GM10266 (cell line): ENCODE measurements at regions not wholly inside any gene's neighbourhood (a gene's known extent, or its start where the extent isn't known, plus 50 kb on each side); places are given as distances from the start of the nearest gene placed in this dataset.

Experiments
- DNase-seq: peaks from one replicate; pipeline ENCODE4 v3.0.0; 2012; ENCODE audit errors: extremely low spot score
- TF ChIP-seq, protein P1 (sequence below): IDR thresholded peaks from 2 replicates; pipeline ENCODE4 v1.5.1; 2012; ENCODE audit warnings: mild to moderate bottlenecking, low read depth; ENCODE audit not compliant: control insufficient read depth, insufficient read depth; ENCODE audit errors: missing control alignments

DNA sequence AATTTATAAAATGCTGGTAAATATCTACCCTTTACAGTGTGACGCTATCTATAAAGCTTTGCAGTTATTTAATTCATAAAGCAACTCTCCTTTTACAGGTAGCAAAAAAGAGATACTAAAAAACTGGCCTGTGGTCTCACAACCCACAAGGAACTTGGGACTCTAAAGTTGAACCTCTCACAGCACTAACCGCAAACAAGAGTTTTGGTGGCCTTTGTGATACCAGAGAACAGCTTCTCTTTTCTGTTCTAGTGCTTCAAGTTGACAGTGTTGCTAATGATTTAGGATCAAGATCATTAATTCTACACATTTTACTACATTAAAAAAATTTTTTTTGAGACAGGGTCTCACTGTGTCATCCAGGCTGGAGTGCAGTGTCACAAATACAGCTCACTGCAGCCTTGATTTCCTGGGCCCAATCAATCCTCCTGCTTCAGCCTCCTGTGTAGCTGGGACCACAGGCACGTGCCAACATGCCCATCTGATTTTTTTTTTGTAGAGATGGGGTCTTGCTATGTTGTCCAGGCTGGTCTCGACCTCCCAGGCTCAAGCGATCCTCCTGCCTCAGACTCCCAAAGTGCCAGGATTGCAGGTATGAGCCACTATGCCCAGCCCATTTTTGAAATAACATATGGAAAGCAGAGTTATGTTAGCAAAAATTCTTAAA lies 56.0 kb upstream of the ST8SIA6 start:
- TF ChIP-seq, protein P1, sequence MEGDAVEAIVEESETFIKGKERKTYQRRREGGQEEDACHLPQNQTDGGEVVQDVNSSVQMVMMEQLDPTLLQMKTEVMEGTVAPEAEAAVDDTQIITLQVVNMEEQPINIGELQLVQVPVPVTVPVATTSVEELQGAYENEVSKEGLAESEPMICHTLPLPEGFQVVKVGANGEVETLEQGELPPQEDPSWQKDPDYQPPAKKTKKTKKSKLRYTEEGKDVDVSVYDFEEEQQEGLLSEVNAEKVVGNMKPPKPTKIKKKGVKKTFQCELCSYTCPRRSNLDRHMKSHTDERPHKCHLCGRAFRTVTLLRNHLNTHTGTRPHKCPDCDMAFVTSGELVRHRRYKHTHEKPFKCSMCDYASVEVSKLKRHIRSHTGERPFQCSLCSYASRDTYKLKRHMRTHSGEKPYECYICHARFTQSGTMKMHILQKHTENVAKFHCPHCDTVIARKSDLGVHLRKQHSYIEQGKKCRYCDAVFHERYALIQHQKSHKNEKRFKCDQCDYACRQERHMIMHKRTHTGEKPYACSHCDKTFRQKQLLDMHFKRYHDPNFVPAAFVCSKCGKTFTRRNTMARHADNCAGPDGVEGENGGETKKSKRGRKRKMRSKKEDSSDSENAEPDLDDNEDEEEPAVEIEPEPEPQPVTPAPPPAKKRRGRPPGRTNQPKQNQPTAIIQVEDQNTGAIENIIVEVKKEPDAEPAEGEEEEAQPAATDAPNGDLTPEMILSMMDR, result no peak
- DNase-seq, result peak; percentile 23

DNA sequence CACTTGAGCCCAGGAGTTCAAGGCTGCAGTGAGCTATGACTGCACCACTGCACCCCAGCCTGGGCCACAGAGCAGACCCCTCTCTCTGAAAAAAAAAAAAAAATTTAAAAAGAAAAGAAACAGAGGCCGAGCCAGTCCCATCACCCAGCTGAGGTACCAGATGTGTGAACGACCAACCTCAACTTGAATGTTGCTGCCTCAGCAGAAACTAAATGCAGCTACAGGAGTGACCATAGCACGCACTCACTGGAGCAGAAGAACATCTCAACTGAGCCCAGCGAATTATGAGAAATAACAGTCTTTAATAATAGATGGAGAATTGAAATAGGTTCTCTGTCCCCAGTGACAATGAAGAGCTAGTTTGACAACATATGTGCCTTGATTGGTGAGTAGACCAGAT lies 53.1 kb upstream of the ST8SIA6 start:
- TF ChIP-seq, protein P1, result no peak
- DNase-seq, result no peak

DNA sequence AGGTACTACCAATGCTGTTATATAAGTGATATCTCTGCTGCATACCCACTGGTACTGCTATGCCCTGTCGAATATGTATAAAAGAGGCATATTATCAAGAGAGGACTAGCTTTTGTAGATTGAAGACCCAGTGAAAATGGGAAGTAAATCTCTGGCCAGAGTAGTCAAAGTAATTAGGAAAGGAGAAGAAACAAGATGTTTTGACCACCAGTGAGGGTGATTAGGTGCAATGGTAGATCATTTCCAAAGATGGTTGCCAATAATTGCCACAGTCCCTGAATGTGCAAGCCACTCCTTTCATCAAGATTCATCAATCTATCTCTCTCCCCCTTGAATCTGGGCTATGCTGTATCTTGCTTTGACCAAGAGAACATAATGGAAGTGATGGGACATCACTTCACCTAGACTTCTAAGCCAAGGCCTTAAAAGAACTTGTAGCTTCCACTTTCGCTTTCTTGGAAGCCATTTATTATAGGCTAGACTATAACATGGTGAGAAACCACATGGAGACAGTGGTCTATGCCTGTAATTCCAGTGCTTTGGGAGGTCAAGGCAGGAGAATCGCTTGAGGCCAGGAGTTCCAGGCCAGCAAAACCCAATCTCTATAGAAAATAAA lies 52.6 kb upstream of the ST8SIA6 start:
- DNase-seq, result no peak
- TF ChIP-seq, protein P1, result no peak

DNA sequence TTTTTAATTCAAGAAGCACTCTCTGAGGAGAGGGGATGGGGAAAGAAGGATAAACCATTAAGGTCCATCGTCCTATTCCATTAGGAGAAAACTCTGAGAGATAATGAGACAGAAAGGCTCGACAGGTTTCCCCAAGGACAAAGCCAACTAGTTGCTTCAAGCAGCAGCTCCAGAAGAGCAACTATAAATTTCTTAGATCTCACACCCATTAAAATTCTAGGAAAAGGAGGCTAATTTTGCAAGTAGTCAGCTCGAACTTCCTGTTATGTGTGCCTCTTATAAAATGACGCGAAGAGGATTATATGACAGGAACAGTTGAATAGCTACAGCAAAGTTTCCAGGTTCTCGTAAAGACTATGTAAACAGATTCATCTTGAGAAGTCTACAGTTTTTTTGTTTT lies 52.0 kb upstream of the ST8SIA6 start:
- TF ChIP-seq, protein P1, result no peak
- DNase-seq, result no peak

DNA sequence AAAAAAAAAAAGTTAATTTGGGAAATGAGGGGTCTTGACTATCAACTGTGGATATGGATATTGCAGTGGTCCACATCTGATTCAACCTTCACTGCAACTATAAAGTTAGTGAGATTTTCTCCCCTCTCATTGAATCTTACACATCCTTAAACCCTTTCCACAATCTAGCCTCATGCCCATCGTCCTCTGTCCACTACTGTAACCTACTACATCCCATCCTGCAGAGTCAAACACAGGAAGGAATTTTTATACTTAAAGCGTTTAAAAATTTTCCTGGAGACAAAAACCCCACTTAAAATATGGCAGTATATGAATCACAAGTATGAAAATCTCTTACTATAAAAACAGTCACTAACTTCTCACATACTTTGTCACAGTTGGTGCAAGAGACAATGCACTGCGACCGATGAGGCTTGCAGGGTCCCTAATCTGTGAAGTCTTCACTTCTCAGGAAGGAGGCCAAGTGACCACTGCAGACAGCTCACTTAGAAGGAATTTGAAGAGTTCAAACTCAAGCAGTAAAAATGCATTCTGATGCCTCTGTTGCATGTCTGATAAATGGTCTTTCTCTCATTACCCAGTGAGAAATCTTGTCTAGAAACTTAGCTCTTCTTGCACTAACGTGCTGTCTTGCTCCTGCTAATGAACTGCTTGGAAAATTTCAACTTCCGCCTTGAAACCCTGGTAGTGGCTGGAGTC lies 50.3 kb upstream of the ST8SIA6 start:
- DNase-seq, result no peak
- TF ChIP-seq, protein P1, result no peak
